ENCODE measurements at regions not wholly inside any gene's neighbourhood (a gene's known extent, or its start where the extent isn't known, plus 50 kb on each side); places are given as distances from the start of the nearest gene placed in this dataset.

- TF ChIP-seq CTCF (conservative IDR thresholded peaks at IDR 0.05; ENCODE audit: low read depth, low read length) (no peak), EZH2 (IDR thresholded peaks at IDR 0.05; ENCODE audit: borderline replicate concordance, low read depth, low read length, poor library complexity, severe bottlenecking) (no peak)
Observed at GRCh38 chr6:90739802-90740201, 152.9 kb upstream of the MAP3K7 start.

All from A673 (cell line).